ENCODE measurements at regions not wholly inside any gene's neighbourhood (a gene's known extent, or its start where the extent isn't known, plus 50 kb on each side); places are given as distances from the start of the nearest gene placed in this dataset.

DNA sequence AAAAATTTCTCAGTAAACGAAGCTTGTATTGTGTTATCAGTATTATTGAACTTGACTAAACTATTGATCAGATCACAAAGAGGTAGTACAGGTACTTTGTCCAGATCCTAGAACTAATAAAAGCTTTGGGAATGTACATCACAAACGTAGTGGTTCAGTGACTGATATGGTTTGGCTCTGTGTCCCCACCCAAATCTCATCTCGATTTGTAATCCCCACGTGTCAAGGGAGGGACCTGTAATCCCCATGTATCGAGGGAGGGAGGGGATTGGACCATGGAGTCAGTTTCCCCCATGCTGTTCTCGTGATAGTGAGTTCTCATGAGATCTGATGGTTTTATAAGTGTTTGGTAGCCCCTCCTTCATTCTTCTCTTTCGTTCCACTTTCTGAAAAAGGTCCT is 100.9 kb downstream of the ARRDC3 start:
- no peak overlapping the region for H3K4me2 ChIP-seq (ENCODE audit: low read length)
- no peak overlapping the region for H3K4me3 ChIP-seq (ENCODE audit: low read length)
- H3K27me3 ChIP-seq (ENCODE audit: low read depth, low read length): peaks cover 19% of the 10 kb centered on the region
- no peak overlapping the region for H3K27ac ChIP-seq (ENCODE audit: low read length)
- H4K20me1 ChIP-seq (ENCODE audit: insufficient read depth, low read length): no peaks in the 10 kb centered on the region
- no peaks in the 10 kb centered on the region for H3K36me3 ChIP-seq (replicated peaks; ENCODE audit: low read depth, low read length)
- peaks cover 20% of the 10 kb centered on the region for H3K4me1 ChIP-seq (ENCODE audit: low read length)
- H3K9me3 ChIP-seq (ENCODE audit: insufficient read depth, low read length): no peaks in the 10 kb centered on the region
- TF ChIP-seq, protein P1, sequence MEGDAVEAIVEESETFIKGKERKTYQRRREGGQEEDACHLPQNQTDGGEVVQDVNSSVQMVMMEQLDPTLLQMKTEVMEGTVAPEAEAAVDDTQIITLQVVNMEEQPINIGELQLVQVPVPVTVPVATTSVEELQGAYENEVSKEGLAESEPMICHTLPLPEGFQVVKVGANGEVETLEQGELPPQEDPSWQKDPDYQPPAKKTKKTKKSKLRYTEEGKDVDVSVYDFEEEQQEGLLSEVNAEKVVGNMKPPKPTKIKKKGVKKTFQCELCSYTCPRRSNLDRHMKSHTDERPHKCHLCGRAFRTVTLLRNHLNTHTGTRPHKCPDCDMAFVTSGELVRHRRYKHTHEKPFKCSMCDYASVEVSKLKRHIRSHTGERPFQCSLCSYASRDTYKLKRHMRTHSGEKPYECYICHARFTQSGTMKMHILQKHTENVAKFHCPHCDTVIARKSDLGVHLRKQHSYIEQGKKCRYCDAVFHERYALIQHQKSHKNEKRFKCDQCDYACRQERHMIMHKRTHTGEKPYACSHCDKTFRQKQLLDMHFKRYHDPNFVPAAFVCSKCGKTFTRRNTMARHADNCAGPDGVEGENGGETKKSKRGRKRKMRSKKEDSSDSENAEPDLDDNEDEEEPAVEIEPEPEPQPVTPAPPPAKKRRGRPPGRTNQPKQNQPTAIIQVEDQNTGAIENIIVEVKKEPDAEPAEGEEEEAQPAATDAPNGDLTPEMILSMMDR (IDR thresholded peaks at IDR 0.05; ENCODE audit: low read depth, low read length): no peak
- no peak for TF ChIP-seq EZH2phosphoT487 (IDR thresholded peaks at IDR 0.05; ENCODE audit: low read depth)
- H2AFZ ChIP-seq (ENCODE audit: low read depth, low read length): no peak overlapping the region
- no peak overlapping the region for H3K9ac ChIP-seq (ENCODE audit: low read length)
- H3K79me2 ChIP-seq (ENCODE audit: low read length): no peaks in the 10 kb centered on the region

DNA sequence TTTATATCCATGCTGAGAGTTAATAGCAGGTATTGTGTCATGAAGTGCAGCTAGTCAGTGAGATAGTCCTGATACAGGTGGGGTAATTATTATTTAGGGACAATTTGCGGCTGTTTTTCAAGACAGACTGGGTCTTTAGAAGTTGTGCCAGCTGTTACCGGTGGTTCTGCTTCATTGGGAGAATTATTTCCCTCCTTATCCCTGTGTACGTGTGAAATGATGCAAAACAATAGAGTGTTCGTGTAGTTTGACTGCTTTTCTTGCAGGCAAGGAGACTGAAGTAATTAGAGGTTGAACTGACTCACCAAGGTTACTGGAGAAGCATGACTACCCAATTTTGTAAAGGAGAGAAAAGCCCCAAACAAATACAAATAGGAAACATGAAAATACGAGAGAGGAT is 101.7 kb downstream of the ARRDC3 start:
- H2AFZ ChIP-seq (ENCODE audit: low read depth, low read length): 0 out of 2 replicates have a peak overlapping the region, but pooled peaks have one; percentile 72
- no peaks in the 10 kb centered on the region for H3K79me2 ChIP-seq (ENCODE audit: low read length)
- H3K9me3 ChIP-seq (ENCODE audit: insufficient read depth, low read length): no peaks in the 10 kb centered on the region
- no peaks in the 10 kb centered on the region for H3K36me3 ChIP-seq (replicated peaks; ENCODE audit: low read depth, low read length)
- H3K4me3 ChIP-seq (ENCODE audit: low read length): peak overlapping the region; percentile 84
- H3K27ac ChIP-seq (ENCODE audit: low read length): no peak overlapping the region
- no peak for TF ChIP-seq EZH2phosphoT487 (IDR thresholded peaks at IDR 0.05; ENCODE audit: low read depth)
- TF ChIP-seq, protein P1 (IDR thresholded peaks at IDR 0.05; ENCODE audit: low read depth, low read length): no peak
- H3K4me2 ChIP-seq (ENCODE audit: low read length): peak overlapping the region; percentile 91
- H3K27me3 ChIP-seq (ENCODE audit: low read depth, low read length): peaks cover 19% of the 10 kb centered on the region
- H4K20me1 ChIP-seq (ENCODE audit: insufficient read depth, low read length): no peaks in the 10 kb centered on the region
- peaks cover 20% of the 10 kb centered on the region for H3K4me1 ChIP-seq (ENCODE audit: low read length)
- no peak overlapping the region for H3K9ac ChIP-seq (ENCODE audit: low read length)

DNA sequence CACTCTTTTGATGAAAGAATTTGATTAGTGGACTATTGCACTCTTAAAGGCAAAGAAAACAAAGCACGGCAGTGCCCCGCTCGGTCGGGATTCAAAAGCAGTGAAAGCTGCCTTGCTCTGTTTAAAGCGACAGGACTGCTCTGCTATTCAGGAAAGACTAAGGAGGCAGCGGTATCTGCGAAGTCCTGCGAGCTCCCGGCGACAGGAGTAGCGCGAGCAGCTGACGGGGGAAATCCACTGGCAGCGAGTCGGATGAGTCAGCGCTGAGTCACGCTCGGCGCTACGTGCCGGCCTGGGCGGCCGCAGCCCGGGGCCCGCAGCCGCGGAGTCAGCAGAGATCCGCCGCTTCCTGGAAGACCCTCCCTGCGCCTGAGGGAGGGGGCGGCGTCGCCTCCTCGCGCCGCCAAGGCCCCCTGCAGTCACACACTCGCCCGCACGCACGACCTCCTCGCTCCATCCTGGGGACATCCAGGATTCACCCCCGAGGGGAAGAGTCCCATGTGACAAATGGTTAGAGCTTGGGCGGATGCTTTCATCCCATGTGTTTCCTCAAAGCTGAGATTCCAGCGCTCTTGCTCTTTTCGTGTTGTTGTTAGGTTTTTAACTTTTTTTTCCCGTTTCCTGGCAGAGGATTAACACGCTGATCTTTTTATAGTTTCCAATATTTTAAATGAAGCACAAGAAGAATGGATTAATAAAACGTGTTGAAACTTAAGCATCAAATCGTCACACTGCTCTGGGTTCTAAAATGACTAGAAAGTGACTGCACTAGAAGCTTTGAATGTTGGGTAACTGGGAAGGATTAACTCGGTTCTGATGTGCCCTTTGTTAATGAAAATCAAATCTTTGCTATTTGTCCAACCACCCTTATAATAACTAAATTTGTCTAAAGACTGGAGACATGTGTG is 102.5 kb downstream of the ARRDC3 start:
- Histone ChIP-seq H3K79me2 (ENCODE audit: low read length) (no peaks in the 10 kb centered on the region), H2AFZ (ENCODE audit: low read depth, low read length) (peak overlapping the region; percentile 84), H3K9ac (ENCODE audit: low read length) (peak overlapping the region; percentile 58), H3K36me3 (replicated peaks; ENCODE audit: low read depth, low read length) (no peaks in the 10 kb centered on the region), H3K4me1 (ENCODE audit: low read length) (peaks cover 20% of the 10 kb centered on the region), H3K9me3 (ENCODE audit: insufficient read depth, low read length) (no peaks in the 10 kb centered on the region), H3K27ac (ENCODE audit: low read length) (peak overlapping the region; percentile 70), H3K4me3 (ENCODE audit: low read length) (peak overlapping the region; percentile 84), H3K27me3 (ENCODE audit: low read depth, low read length) (peaks cover 26% of the 10 kb centered on the region), H4K20me1 (ENCODE audit: insufficient read depth, low read length) (no peaks in the 10 kb centered on the region), H3K4me2 (ENCODE audit: low read length) (peak overlapping the region; percentile 91)
- no peak for TF ChIP-seq EZH2phosphoT487 (IDR thresholded peaks at IDR 0.05; ENCODE audit: low read depth)
- TF ChIP-seq, protein P1 (IDR thresholded peaks at IDR 0.05; ENCODE audit: low read depth, low read length): no peak

DNA sequence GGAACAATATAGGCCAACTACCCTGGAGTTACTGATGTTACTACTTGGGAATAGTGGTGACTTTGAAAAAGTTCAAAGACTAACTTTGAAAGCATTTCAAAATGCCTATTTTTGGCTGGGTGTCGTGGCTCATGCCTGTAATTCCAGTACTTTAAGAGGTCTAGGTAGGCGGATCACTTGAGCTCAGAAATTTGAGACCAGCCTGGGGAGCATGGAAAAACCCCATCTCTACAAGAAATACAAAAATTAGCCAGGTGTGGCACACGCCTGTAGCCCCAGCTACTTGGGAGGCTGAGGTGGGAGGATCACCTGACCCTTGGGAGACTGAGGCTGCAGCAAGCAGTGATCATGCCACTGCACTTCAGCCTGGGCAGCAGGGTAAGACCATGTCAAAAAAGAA is 105.3 kb downstream of the ARRDC3 start:
- Histone ChIP-seq H3K36me3 (replicated peaks; ENCODE audit: low read depth, low read length) (no peaks in the 10 kb centered on the region), H3K4me2 (ENCODE audit: low read length) (no peak overlapping the region), H3K9ac (ENCODE audit: low read length) (no peak overlapping the region), H3K27ac (ENCODE audit: low read length) (no peak overlapping the region), H4K20me1 (ENCODE audit: insufficient read depth, low read length) (no peaks in the 10 kb centered on the region), H3K4me3 (ENCODE audit: low read length) (no peak overlapping the region), H3K4me1 (ENCODE audit: low read length) (peaks cover 23% of the 10 kb centered on the region), H3K79me2 (ENCODE audit: low read length) (no peaks in the 10 kb centered on the region), H2AFZ (ENCODE audit: low read depth, low read length) (no peak overlapping the region), H3K9me3 (ENCODE audit: insufficient read depth, low read length) (no peaks in the 10 kb centered on the region), H3K27me3 (ENCODE audit: low read depth, low read length) (peaks cover 29% of the 10 kb centered on the region)
- TF ChIP-seq, protein P1 (IDR thresholded peaks at IDR 0.05; ENCODE audit: low read depth, low read length): no peak
- no peak for TF ChIP-seq EZH2phosphoT487 (IDR thresholded peaks at IDR 0.05; ENCODE audit: low read depth)

Data from OCI-LY3 (cell line).